Panc1 (cell line): ENCODE measurements at regions not wholly inside any gene's neighbourhood (a gene's known extent, or its start where the extent isn't known, plus 50 kb on each side); places are given as distances from the start of the nearest gene placed in this dataset.

Experiments
- CTCF ChIP-seq: fragments of 450-650 bp; IDR thresholded peaks from 2 replicates; pipeline ENCODE4 v1.5.1; 2017; ENCODE audit warnings: mild to moderate bottlenecking
- POLR2AphosphoS5 ChIP-seq: IDR thresholded peaks from 2 replicates; pipeline ENCODE4 v1.6.1; 2012; ENCODE audit warnings: mild to moderate bottlenecking, low read depth, low read length, moderate library complexity
- REST ChIP-seq, 2 experiments: IDR thresholded peaks; 2 replicates each; pipeline ENCODE4 v1.6.1; 2011 to 2012; ENCODE audit warnings: low read depth in 2 of 2, control low read depth in 1 of 2, low read length in 1 of 2, mild to moderate bottlenecking in 1 of 2, moderate library complexity in 1 of 2; ENCODE audit not compliant: insufficient read depth in 1 of 2
- SIN3A ChIP-seq: IDR thresholded peaks from 2 replicates; pipeline ENCODE4 v1.6.1; 2012; ENCODE audit warnings: low read depth, mild to moderate bottlenecking, low read length, moderate library complexity, borderline replicate concordance; ENCODE audit not compliant: insufficient read depth
- TCF7L2 ChIP-seq: IDR thresholded peaks from 2 replicates; pipeline ENCODE4 v1.6.1; 2011; ENCODE audit warnings: mild to moderate bottlenecking, low read depth, low read length, inconsistent platforms

- TF ChIP-seq CTCF = no peak
- no peak for TF ChIP-seq SIN3A
- no peak for TF ChIP-seq POLR2AphosphoS5
- no peak for TF ChIP-seq REST (IDR thresholded peaks at IDR 0.05; ENCODE audit: insufficient read depth in 1 of 2, low read depth in 2 of 2, low read length in 1 of 2)
- TF ChIP-seq TCF7L2 = no peak
Observed at GRCh38 chr14:51360592-51360991, 120.5 kb downstream of the TMX1 start.
